Breast epithelium (tissue), 3 donors: ENCODE measurements at regions not wholly inside any gene's neighbourhood (a gene's known extent, or its start where the extent isn't known, plus 50 kb on each side); places are given as distances from the start of the nearest gene placed in this dataset.

Source experiments
- CTCF ChIP-seq, 3 donors: fragments of 450-650 bp; IDR thresholded peaks; one replicate each; pipeline ENCODE4 v1.5.1; 2016 to 2017; ENCODE audit warnings: antibody characterized with exemption in 3 of 3, mild to moderate bottlenecking in 3 of 3, moderate library complexity in 3 of 3
- POLR2A ChIP-seq: fragments of 450-650 bp; IDR thresholded peaks from one replicate; pipeline ENCODE4 v1.6.1; 2016; ENCODE audit warnings: antibody characterized with exemption, mild to moderate bottlenecking, moderate library complexity
- POLR2AphosphoS5 ChIP-seq, 3 donors: sonication (generic); formaldehyde crosslinking; IDR thresholded peaks; one replicate each; pipeline ENCODE4 v1.6.1; 2017; ENCODE audit warnings: antibody characterized with exemption in 3 of 3

- TF ChIP-seq CTCF (IDR thresholded peaks at IDR 0.05) (no peak), POLR2AphosphoS5 (IDR thresholded peaks at IDR 0.05) (no peak), POLR2A (no peak)
These were observed 187.9 kb downstream of the KDR start for GRCh38 chr4:54937501-54937900.
